ENCODE measurements at regions not wholly inside any gene's neighbourhood (a gene's known extent, or its start where the extent isn't known, plus 50 kb on each side); places are given as distances from the start of the nearest gene placed in this dataset.

- Histone ChIP-seq H3K27me3 (ENCODE audit: control insufficient read depth, insufficient read depth, low read length) (no peaks in the 10 kb centered on the region), H3K4me3 (ENCODE audit: low read depth, low read length) (no peak overlapping the region), H3K36me3 (ENCODE audit: control insufficient read depth, insufficient read depth, low read length) (no peaks in the 10 kb centered on the region)
- DNase-seq (ENCODE audit: low read depth): no peak
- TF ChIP-seq CTCF (IDR thresholded peaks at IDR 0.05; ENCODE audit: insufficient read depth, low read depth, low read length): no peak
- ChIA-PET CTCF (no interaction called here), POLR2A (no interaction called here)
Observed at GRCh38 chr3:95613993-95614392, 1200.4 kb upstream of the EPHA6 start.

GRCh38 chr3:95615592-95616310, 1198.6 kb upstream of the EPHA6 start:
- Histone ChIP-seq H3K36me3 (ENCODE audit: control insufficient read depth, insufficient read depth, low read length) (no peaks in the 10 kb centered on the region), H3K27me3 (ENCODE audit: control insufficient read depth, insufficient read depth, low read length) (no peaks in the 10 kb centered on the region), H3K4me3 (ENCODE audit: low read depth, low read length) (no peak overlapping the region)
- no peak for TF ChIP-seq CTCF (IDR thresholded peaks at IDR 0.05; ENCODE audit: insufficient read depth, low read depth, low read length)
- ChIA-PET CTCF (interaction anchor here (0.6 kb wide), 1 partner anchor 1680 kb away, joined by 5 read pairs; no protein-coding TSS in a partner anchor), POLR2A (no interaction called here)
- no peak for DNase-seq (ENCODE audit: low read depth)

- no peak for DNase-seq (ENCODE audit: low read depth)
- CTCF ChIA-PET: no interaction called here
- Histone ChIP-seq H3K4me3 (ENCODE audit: low read depth, low read length) (no peak overlapping the region), H3K36me3 (ENCODE audit: control insufficient read depth, insufficient read depth, low read length) (no peaks in the 10 kb centered on the region), H3K27me3 (ENCODE audit: control insufficient read depth, insufficient read depth, low read length) (no peaks in the 10 kb centered on the region)
- POLR2A ChIA-PET: no interaction called here
- TF ChIP-seq CTCF (IDR thresholded peaks at IDR 0.05; ENCODE audit: insufficient read depth, low read depth, low read length): no peak
Observed at GRCh38 chr3:95626107-95626506, 1188.3 kb upstream of the EPHA6 start.

- no peaks in the 10 kb centered on the region for H3K27me3 ChIP-seq (ENCODE audit: control insufficient read depth, insufficient read depth, low read length)
- H3K4me3 ChIP-seq (ENCODE audit: low read depth, low read length): no peak overlapping the region
- ChIA-PET CTCF (no interaction called here), POLR2A (no interaction called here)
- no peak for DNase-seq (ENCODE audit: low read depth)
- no peak for TF ChIP-seq CTCF (IDR thresholded peaks at IDR 0.05; ENCODE audit: insufficient read depth, low read depth, low read length)
- H3K36me3 ChIP-seq (ENCODE audit: control insufficient read depth, insufficient read depth, low read length): no peaks in the 10 kb centered on the region
Observed at GRCh38 chr3:95627293-95627692, 1187.1 kb upstream of the EPHA6 start.

- TF ChIP-seq CTCF (IDR thresholded peaks at IDR 0.05; ENCODE audit: insufficient read depth, low read depth, low read length): no peak
- ChIA-PET POLR2A (no interaction called here), CTCF (no interaction called here)
- no peak for DNase-seq (ENCODE audit: low read depth)
- no peaks in the 10 kb centered on the region for H3K36me3 ChIP-seq (ENCODE audit: control insufficient read depth, insufficient read depth, low read length)
- no peak overlapping the region for H3K4me3 ChIP-seq (ENCODE audit: low read depth, low read length)
- no peaks in the 10 kb centered on the region for H3K27me3 ChIP-seq (ENCODE audit: control insufficient read depth, insufficient read depth, low read length)
Observed at GRCh38 chr3:95627697-95628096, 1186.7 kb upstream of the EPHA6 start.

Data from BJ (cell line).